HG03175 (cell line): ENCODE measurements at regions not wholly inside any gene's neighbourhood (a gene's known extent, or its start where the extent isn't known, plus 50 kb on each side); places are given as distances from the start of the nearest gene placed in this dataset.
"Not testable (repeated sequence)": the region's sequence is repeated elsewhere in the genome, so short reads cannot be mapped to it uniquely, and the experiment has no call there.

Source experiments
- ATAC-seq: cut with Tn5 transposase; IDR thresholded peaks from one replicate; pipeline ENCODE4 v1.9.1; 2021; ENCODE audit warnings: mild to moderate bottlenecking, moderate library complexity; ENCODE audit not compliant: unreplicated experiment

DNA sequence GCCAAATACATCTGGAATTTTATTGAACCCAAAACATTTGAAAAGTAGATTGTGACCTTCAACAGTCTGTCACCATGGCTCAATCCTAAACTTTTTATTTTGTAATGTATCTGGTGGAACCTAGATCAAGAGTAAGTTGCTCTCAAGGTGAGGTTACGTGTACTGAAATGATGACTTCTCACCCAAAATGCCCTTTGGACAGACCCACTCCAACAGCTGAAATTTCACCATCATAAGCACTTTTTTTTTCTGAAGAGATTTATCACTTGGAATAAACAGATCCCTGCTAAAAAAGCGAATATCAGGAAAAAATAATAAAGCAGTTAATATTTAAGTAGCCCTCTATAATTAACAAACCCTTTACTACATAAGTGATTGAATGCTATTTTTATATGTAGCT is 155.0 kb upstream of the FBXL7 start:
- no peak for ATAC-seq

DNA sequence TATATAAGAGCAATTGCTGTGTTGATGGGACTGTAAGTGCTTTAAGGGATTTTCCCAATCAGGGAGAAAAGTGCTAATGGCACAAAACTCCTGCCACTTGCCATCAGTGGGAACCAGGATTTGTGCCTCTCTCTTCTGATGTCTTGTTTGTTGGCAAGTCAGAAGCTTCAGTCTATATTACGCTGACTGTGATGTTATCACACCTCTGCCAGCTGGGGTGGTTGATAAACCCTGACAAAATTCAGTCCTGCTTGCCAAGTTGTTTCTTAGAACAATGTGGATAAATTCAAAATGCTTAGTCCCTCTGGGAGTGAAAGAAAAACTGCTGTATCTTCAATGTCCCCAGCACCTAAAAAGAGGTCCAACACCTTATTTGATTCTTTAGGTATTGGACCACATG is 161.4 kb upstream of the FBXL7 start:
- no peak for ATAC-seq

DNA sequence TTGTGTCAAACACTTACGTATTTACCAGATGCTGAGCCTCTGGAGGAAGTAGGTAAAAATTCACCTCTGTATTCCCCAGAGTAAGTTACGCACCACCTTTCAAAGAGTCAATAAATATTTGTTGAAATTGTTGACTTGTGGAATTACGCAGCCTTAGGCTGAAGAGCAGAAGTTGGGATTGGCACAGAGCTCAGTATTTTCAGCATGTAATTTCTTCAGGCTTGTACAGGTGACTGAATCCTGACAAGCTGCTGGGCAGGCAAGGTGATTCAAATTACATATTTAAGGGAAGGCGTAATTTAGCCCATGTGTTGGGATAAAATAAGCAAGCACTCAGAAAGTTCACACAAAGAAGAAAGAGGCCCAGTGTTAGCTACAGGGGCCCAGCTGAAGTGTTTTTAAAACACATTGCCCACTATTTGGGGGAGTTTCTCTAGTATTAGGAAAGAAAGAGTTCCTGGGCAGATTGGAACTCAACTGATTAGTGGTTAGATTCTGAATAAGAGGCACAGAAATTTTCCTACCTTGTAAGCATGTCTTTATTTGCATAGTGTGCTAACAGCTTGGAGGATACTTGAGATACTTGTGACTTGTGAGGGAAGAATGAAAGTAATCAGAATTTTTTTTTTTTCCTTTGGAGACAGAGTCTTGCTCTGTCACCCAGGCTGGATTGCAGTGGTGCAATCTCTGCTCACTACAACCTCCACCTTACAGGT is 165.3 kb upstream of the FBXL7 start:
- ATAC-seq = no peak

DNA sequence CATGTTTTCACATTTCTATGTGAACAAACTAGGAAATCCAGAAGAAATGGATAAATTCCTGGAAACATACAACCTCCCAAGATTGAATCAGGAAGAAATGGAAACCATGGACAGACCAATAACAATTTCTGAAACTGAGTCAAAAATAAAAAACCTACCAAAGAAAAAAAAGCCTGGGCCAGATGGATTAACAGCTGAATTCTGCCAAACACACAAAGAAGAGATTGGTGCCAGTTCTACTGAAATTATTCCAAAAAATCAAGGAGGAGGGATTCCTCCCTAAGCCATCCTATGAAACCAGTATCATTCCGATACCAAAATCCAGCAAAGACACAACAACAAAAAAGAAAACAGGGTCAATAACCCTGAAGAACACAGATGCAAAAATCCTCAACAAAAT is 166.9 kb upstream of the FBXL7 start:
- ATAC-seq = no peak

DNA sequence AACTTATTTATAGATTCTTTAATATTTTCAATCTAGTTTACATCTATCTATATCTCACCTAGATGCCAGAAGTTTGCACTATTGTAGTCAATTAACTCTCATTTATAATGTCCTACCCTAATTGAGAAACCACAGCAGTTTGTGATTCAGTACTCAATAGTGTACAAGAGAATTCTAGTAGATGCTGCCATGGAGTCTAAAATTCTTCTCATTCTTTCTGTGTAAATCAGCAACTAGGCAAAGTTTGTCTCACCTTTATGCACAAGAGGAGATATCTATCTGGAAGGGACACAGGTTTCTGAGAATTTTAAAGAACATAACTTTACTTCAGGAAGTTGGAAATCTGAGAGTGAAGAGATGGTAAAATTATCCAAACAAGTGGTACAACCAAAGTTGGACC is 173.0 kb upstream of the FBXL7 start:
- no peak for ATAC-seq

DNA sequence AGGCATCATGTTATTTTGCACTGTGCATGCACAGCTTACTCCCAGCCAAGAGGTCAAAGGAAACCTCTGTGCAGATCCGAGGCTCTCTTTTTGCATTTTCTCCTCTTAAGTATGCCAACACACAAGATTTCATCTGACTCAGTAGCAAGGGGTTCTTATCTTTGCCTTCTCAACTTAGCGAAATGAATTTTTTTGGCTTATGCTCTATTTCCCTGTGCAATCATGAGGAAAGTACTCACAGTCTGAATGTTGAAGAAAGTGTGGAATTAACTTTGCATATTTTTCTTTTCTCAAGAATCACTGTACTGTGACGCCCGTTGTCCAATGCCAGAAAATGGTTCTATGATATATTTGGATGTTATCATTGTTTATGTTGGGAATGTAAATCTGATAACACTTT is 173.5 kb upstream of the FBXL7 start:
- ATAC-seq = no peak

DNA sequence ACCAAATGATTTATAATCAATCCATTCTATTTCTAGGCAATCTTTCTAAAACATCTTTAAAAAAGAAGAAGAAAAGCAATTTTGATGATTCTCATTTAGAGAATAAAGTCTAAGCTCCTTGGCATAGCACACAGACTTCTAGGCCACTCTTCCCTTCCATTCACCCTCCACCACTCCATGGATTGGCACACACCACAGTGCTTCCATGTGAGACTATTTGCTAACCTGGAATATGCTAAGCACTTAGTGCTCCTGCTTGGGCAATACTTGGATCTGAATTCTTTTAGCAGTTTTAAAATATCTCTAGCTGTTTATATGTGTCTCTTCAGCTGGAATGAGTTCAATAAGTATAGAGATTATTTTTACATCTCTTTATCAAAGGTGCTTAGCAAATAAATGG is 177.6 kb upstream of the FBXL7 start:
- ATAC-seq = no peak

DNA sequence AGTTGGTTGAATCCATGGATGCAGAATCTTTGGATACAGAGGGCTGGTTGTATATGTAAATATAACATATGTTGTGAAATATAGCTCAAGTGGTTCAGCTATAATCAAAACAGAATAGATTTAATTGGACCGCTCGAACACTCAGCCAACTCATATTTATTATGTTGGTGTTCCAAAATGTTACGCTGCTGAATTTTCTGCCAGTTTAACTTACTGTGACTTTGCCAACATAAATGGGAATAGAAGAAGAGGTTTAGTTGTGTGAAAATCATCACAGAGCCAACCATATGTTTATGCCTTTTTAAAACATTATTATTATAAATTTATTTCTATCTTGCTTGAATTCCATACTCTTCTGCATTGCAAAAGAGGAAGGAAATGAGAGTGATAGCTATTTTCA is 178.2 kb upstream of the FBXL7 start:
- no peak for ATAC-seq

DNA sequence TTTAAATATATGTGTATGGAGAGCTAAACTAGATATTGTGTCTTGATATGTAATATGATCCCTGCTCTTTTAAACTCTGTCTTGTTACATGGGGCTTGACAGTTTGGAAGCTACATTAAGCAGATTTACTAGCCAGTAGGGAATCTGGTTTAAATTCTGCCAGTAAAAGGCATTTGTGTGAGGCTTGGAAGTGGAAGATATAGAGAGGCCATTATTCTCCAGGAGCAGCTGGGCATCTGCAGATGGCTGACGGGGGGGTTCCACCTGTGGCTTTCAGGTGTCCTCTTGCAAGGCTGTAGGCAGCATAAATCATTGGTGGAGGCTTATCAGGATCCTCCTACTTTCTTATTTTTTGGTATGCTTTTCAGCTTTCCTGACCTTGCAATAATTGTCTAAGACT is 179.1 kb upstream of the FBXL7 start:
- no peak for ATAC-seq

DNA sequence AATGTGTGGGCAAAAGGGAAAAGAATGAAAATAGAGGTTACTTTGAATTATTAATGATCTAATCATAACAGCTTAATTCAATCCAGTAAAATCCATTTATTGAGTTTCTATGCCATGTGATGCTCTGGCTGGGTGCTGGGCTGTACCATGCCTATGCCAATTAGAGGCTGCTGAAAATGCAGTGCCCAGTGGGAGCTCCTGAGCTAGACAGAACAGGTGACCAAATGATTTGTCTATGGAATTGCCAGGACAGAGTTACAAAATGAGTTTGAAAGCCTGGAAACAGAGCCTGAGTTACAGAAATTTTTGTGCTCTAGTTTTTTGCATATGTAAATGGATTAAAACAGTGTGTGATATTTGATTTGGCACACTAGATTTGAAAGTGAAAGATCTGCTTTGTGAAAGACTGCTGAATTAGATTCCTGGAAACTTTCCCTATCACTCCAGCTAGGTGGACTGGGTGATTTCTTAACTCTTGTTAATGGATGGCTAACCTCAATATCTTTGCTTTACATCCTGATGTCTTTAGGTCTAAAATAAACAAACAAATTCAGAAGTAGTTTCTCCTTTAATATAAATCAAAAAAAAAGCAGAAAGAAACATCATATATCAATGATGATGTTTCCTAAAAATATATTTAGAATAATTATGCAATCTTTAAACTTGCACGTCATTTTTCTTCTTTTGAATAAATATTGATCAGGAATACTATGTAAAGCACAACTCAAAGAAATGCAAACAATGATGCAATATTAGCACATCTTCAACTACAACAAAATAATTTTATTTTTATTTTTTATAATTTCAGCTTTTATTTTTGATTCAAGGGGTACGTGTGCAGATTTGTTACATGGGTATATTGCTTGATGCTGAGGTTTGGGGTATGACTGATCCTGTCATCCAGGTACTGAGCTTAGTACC is 194.8 kb upstream of the FBXL7 start:
- no peak for ATAC-seq

DNA sequence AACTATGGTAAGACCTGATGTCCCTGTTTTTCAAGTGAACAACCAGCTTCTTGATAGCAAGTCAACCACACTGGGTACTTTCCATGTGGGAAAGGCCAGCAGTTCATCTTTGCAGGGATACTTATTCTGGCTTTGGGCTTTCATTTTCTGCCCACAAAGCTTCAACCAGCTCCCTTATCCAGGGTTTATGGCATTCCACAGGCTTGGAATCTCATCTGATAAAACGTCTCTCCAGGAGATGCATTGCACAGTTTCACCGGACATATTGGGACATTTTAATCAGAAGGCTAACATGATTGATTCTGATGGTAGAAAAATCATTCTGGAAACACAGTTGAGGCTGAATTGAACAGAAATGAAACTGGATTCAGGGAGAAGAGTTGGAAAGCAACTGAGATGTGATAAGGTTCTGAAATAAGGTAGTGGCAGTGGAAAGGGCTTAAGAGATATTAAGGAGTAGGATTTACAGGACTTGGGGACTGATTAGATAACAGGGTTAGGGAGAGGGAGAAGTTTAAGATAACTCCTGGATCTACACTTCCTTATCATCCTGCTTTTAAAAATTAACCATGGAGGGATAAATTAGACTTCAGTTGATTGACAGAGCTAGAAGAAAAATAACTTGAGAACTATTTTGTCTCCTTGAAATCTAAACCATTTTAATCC is 195.8 kb upstream of the FBXL7 start:
- ATAC-seq = no peak

DNA sequence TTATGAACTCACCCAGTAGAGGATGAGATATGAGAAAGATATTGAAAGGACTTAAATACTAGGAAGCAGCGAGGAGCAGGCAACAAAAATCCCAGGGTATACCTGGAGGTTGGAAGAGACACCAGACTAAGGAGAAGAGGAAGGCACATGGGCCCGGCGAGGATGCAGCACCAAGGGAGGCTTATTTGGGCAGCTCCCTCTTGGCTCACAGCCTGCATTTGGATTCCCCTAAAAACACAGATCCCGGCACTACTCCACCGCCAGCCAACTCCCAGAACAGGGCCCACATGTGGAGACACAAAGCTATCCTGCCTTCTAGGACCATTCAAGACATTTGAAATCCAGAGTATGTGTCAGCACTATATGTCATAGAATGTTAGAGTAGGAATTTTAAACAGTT is 199.8 kb upstream of the FBXL7 start:
- ATAC-seq = no peak

DNA sequence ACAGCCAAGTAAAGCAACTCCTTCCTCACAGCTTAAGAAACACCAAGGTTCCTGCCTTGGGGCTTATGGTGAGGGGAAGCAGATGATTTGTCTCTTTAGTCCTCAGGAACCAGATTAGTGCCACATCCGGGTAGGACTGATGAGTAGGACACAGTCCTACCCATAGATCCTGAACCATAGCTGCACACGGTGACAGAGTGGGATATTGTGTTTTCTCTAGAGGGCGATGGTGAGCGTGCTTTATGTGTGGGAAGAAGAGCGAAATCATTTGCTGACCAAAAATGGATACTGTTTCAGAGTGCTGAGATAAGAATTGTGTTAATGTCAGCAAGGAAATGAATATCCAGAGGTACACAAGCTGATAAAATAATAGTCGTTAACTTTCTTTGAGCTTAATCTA is 209.0 kb upstream of the FBXL7 start:
- no peak for ATAC-seq

DNA sequence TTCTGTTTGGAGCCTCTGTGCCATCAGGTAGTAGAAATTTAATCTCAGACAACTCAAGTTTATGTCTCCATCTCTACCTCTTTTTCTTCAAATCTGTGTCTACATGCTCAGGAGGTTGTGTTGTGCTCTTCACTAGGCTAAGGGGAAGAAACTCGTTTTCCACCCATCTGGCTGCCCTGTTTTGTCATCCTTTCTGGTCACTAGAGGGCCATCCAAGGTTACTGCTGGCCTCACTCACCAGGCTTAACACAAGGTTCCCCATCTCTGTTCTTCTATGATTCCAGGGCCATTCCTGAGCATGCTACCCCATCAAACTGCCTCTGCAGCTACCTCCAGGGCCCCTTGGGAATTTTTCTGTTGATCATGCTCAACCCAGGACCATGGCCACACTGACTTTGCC is 213.3 kb upstream of the FBXL7 start:
- ATAC-seq = no peak

DNA sequence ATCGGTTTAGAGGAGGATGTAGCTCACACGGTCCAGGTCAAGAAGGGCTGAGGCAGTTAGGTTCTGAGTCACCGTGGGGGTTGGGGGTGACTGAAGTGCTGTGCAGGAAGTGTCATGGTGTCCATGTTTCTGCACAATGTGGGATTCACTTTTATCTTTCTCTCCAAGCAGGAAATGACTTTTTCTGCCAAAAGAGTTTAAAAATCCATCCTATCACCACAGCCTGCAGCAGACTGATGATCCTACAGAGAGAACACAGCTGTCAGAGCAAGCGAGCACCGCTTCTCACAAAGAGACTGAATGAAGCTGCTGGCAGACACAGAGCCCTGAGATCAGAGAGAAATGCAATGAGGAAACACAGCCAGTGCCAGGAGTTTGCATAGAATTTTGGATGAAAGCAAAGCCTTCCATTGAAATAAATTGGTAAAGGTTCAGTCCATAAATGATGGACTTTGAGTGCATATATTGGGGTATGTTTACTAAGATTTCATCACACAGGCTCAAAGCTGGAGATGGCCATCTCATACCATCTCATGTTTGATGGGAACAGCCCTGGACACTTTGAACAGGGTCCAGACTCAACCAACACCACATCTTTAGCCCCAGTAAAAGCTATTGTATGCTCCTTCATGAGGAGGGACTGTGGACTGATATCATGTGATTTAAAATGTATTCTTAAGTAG is 213.9 kb upstream of the FBXL7 start:
- ATAC-seq = no peak

DNA sequence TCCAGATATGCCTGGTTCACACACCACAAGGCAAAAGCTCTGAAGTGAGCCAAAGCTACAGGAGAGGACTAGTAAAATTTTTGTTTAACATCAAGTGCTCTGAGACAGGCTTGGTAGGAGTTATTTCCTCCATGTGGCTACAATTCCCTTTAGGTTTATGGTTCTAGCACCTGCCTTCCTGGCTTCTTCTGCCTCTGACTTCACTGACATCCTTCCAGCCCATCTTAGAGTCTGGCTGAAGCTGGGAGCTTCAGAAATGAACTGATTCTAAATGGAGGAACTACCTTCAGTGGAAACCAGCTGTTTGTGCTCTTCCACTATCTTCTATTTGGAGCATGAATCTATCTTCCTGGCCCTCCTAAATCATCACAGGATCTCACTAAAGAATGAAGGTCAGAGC is 215.3 kb upstream of the FBXL7 start:
- no peak for ATAC-seq

DNA sequence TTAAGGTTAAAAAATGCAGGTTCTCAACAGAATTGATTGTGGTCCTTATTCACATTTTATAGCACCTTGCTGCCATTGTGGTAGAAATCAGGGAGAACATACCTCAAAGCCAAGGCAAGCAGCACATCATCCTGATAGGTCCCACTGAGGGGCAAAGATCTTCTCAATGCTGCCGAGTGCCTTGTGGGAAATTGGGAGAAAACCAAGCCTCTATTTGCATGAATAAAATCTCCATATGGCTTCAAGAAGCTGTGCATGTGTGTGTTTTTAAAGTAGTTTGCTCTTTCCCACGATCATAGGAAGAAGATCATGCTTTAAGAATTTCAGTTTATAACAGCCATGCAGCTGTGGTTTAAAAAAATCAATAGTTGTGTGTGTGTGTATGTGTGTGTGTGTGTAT is 216.9 kb upstream of the FBXL7 start:
- no peak for ATAC-seq

DNA sequence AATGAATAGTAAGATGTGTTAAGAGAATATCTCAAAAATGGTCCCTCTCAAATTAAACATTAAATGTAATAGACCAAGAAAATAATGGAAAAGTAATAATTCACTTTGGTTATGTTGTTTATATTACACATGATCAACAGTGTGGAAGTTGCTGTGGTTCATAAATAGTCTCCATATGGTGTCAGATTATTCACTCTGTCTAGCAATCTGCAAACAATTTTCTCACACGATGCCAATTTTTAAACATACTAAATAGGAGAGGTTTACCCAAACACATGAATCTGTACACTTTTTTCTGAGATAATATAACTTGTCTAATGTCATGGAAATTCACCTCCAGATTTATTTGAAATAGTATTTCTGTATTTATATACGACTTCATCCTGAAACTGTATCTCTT is 217.4 kb upstream of the FBXL7 start:
- no peak for ATAC-seq

DNA sequence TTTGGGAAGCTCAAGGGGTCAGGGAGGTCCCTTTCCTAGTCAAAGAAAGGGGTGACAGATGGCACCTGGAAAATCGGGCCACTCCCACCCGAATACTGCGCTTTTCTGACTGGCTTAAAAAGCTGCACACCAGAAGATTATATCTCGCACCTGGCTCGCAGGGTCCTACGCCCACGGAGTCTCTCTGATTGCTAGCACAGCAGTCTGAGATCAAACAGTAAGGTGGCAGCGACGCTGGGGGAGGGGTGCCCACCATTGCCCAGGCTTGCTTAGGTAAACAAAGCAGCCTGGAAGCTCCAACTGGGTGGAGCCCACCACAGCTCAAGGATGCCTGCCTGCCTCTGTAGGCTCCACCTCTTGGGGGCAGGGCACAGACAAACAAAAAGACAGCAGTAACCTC is 228.4 kb upstream of the FBXL7 start:
- not testable (repeated sequence) for ATAC-seq

DNA sequence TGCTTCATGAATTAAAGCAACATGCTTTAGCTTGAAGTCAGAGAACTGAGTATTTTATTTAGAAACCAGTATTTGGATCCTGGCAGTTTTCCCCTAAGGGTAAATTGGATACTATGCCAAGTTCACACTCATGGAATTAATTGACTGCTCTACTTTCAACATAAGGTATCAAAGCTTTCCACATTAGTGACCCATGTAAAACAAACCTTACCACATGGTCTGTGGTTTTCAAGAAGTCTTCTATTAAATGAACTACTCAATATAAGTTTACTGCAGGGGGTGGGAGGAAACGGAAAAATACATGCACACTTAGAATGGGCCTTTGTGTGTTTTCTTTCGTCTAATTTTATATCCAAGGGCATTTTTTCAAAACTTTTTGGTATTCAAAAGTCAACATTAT is 232.0 kb upstream of the FBXL7 start:
- no peak for ATAC-seq

DNA sequence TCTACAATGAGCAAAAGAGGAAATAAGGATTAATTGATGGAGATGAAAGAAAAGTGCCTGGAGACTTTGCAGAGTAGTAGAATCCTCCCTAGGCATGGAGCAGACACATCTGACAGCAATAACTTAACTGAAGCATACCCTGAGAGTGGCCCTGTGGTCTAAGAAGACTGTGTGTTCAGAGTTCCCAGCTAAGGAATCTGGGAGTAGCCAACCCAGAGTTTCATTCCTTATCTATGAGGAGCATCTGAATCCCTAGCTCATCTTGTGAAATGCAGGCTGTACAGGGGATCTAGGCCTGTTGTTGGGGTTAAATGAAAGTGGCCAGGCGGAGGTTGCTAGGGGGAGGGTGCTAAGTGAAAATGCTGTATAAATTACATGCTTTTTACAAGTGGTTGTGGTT is 233.1 kb upstream of the FBXL7 start:
- ATAC-seq = no peak
